ENCODE measurements at regions not wholly inside any gene's neighbourhood (a gene's known extent, or its start where the extent isn't known, plus 50 kb on each side); places are given as distances from the start of the nearest gene placed in this dataset.

GRCh38 chr10:130664526-130664925 lies 528.3 kb downstream of the GLRX3 start:
- POLR2A ChIA-PET = no interaction called here
- Mint-ChIP-seq H3K4me1 (ENCODE audit: low read depth) (no peaks in the 10 kb centered on the region), H3K9me3 (no peaks in the 10 kb centered on the region), H3K4me3 (no peak overlapping the region), H3K27me3 (no peaks in the 10 kb centered on the region), H3K27ac (no peak overlapping the region), H3K36me3 (no peaks in the 10 kb centered on the region)
- intact Hi-C loops (cut with micrococcal nuclease) = no loop called here
- CTCF ChIA-PET = no interaction called here
- no peak for DNase-seq

- POLR2A ChIA-PET = no interaction called here
- H3K4me1 Mint-ChIP-seq (ENCODE audit: low read depth) = no peaks in the 10 kb centered on the region
- no peaks in the 10 kb centered on the region for H3K27me3 Mint-ChIP-seq
Observed at GRCh38 chr10:130666215-130666614, 530.0 kb downstream of the GLRX3 start.

GRCh38 chr10:130686689-130687300 lies 550.6 kb downstream of the GLRX3 start:
- no peak for DNase-seq
- intact Hi-C loops (cut with micrococcal nuclease) = no loop called here
- Mint-ChIP-seq H3K27me3 (no peaks in the 10 kb centered on the region), H3K27ac (no peak overlapping the region), H3K4me1 (ENCODE audit: low read depth) (no peaks in the 10 kb centered on the region), H3K36me3 (no peaks in the 10 kb centered on the region), H3K9me3 (peaks cover 7% of the 10 kb centered on the region), H3K4me3 (no peak overlapping the region)
- POLR2A ChIA-PET = no interaction called here
- CTCF ChIA-PET = no interaction called here

More at GRCh38 chr10:130666215-130666614, 530.0 kb downstream of the GLRX3 start:
- peaks cover 2% of the 10 kb centered on the region for H3K9me3 Mint-ChIP-seq
- intact Hi-C loops (cut with micrococcal nuclease) = no loop called here
- no peak overlapping the region for H3K4me3 Mint-ChIP-seq
- no peak for DNase-seq
- H3K27ac Mint-ChIP-seq = no peak overlapping the region
- H3K36me3 Mint-ChIP-seq = no peaks in the 10 kb centered on the region
- CTCF ChIA-PET = no interaction called here

- Mint-ChIP-seq H3K27ac (no peak overlapping the region), H3K36me3 (no peaks in the 10 kb centered on the region), H3K27me3 (no peaks in the 10 kb centered on the region), H3K4me3 (no peak overlapping the region), H3K4me1 (ENCODE audit: low read depth) (no peaks in the 10 kb centered on the region), H3K9me3 (peaks cover 7% of the 10 kb centered on the region)
- DNase-seq = no peak
- intact Hi-C loops (cut with micrococcal nuclease) = no loop called here
- POLR2A ChIA-PET = no interaction called here
- CTCF ChIA-PET = no interaction called here
Observed at GRCh38 chr10:130687566-130687965, 551.4 kb downstream of the GLRX3 start.

GRCh38 chr10:130689743-130690626 lies 553.8 kb downstream of the GLRX3 start:
- intact Hi-C loops (cut with micrococcal nuclease) = no loop called here
- Mint-ChIP-seq H3K27me3 (no peaks in the 10 kb centered on the region), H3K4me1 (ENCODE audit: low read depth) (no peaks in the 10 kb centered on the region), H3K27ac (no peak overlapping the region), H3K9me3 (peaks cover 4% of the 10 kb centered on the region), H3K4me3 (no peak overlapping the region), H3K36me3 (no peaks in the 10 kb centered on the region)
- ChIA-PET POLR2A (no interaction called here), CTCF (no interaction called here)
- no peak for DNase-seq

- H3K9me3 Mint-ChIP-seq = no peaks in the 10 kb centered on the region
- H3K36me3 Mint-ChIP-seq = no peaks in the 10 kb centered on the region
- ChIA-PET CTCF (no interaction called here), POLR2A (no interaction called here)
- H3K4me3 Mint-ChIP-seq = no peak overlapping the region
- no peak overlapping the region for H3K27ac Mint-ChIP-seq
- no peaks in the 10 kb centered on the region for H3K4me1 Mint-ChIP-seq (ENCODE audit: low read depth)
- intact Hi-C loops (cut with micrococcal nuclease) = no loop called here
- H3K27me3 Mint-ChIP-seq = no peaks in the 10 kb centered on the region
- no peak for DNase-seq
Observed at GRCh38 chr10:130691776-130692175, 555.6 kb downstream of the GLRX3 start.

- Mint-ChIP-seq H3K27ac (no peak overlapping the region), H3K27me3 (no peaks in the 10 kb centered on the region), H3K4me3 (no peak overlapping the region), H3K36me3 (no peaks in the 10 kb centered on the region), H3K4me1 (ENCODE audit: low read depth) (no peaks in the 10 kb centered on the region), H3K9me3 (no peaks in the 10 kb centered on the region)
- ChIA-PET CTCF (no interaction called here), POLR2A (no interaction called here)
- intact Hi-C loops (cut with micrococcal nuclease) = no loop called here
- no peak for DNase-seq
Observed at GRCh38 chr10:130696870-130697269, 560.7 kb downstream of the GLRX3 start.

- H3K4me1 Mint-ChIP-seq (ENCODE audit: low read depth) = no peaks in the 10 kb centered on the region
- intact Hi-C loops (cut with micrococcal nuclease) = no loop called here
- POLR2A ChIA-PET = no interaction called here
- no peak for DNase-seq
- no peaks in the 10 kb centered on the region for H3K36me3 Mint-ChIP-seq
- H3K9me3 Mint-ChIP-seq = peaks cover 2% of the 10 kb centered on the region
- H3K27me3 Mint-ChIP-seq = peaks cover 1% of the 10 kb centered on the region
- H3K4me3 Mint-ChIP-seq = no peak overlapping the region
- H3K27ac Mint-ChIP-seq = no peak overlapping the region
- CTCF ChIA-PET = no interaction called here
Observed at GRCh38 chr10:130707389-130707979, 571.3 kb downstream of the GLRX3 start.

GRCh38 chr10:130708465-130709070 lies 572.4 kb downstream of the GLRX3 start:
- H3K36me3 Mint-ChIP-seq = no peaks in the 10 kb centered on the region
- H3K27me3 Mint-ChIP-seq = peaks cover 1% of the 10 kb centered on the region
- intact Hi-C loops (cut with micrococcal nuclease) = no loop called here
- POLR2A ChIA-PET = no interaction called here
- no peak overlapping the region for H3K27ac Mint-ChIP-seq
- H3K4me3 Mint-ChIP-seq = no peak overlapping the region
- H3K9me3 Mint-ChIP-seq = peaks cover 5% of the 10 kb centered on the region
- no peaks in the 10 kb centered on the region for H3K4me1 Mint-ChIP-seq (ENCODE audit: low read depth)
- no peak for DNase-seq
- CTCF ChIA-PET = no interaction called here

GRCh38 chr10:130709415-130709814 lies 573.2 kb downstream of the GLRX3 start:
- peaks cover 5% of the 10 kb centered on the region for H3K9me3 Mint-ChIP-seq
- peaks cover 1% of the 10 kb centered on the region for H3K27me3 Mint-ChIP-seq
- no peak overlapping the region for H3K27ac Mint-ChIP-seq
- no peaks in the 10 kb centered on the region for H3K36me3 Mint-ChIP-seq
- CTCF ChIA-PET = no interaction called here
- H3K4me3 Mint-ChIP-seq = no peak overlapping the region
- DNase-seq = no peak
- POLR2A ChIA-PET = no interaction called here
- H3K4me1 Mint-ChIP-seq (ENCODE audit: low read depth) = no peaks in the 10 kb centered on the region
- intact Hi-C loops (cut with micrococcal nuclease) = no loop called here

GRCh38 chr10:130711072-130711471 lies 574.9 kb downstream of the GLRX3 start:
- intact Hi-C loops (cut with micrococcal nuclease) = no loop called here
- no peaks in the 10 kb centered on the region for H3K36me3 Mint-ChIP-seq
- no peaks in the 10 kb centered on the region for H3K27me3 Mint-ChIP-seq
- DNase-seq = no peak
- no peak overlapping the region for H3K27ac Mint-ChIP-seq
- ChIA-PET POLR2A (no interaction called here), CTCF (no interaction called here)
- no peak overlapping the region for H3K4me3 Mint-ChIP-seq
- no peaks in the 10 kb centered on the region for H3K4me1 Mint-ChIP-seq (ENCODE audit: low read depth)
- H3K9me3 Mint-ChIP-seq = peaks cover 5% of the 10 kb centered on the region

GRCh38 chr10:130713135-130713534 lies 576.9 kb downstream of the GLRX3 start:
- H3K36me3 Mint-ChIP-seq = no peaks in the 10 kb centered on the region
- no peak overlapping the region for H3K4me3 Mint-ChIP-seq
- no peaks in the 10 kb centered on the region for H3K4me1 Mint-ChIP-seq (ENCODE audit: low read depth)
- intact Hi-C loops (cut with micrococcal nuclease) = no loop called here
- H3K27ac Mint-ChIP-seq = no peak overlapping the region
- H3K27me3 Mint-ChIP-seq = no peaks in the 10 kb centered on the region
- no peak for DNase-seq
- CTCF ChIA-PET = no interaction called here
- peaks cover 3% of the 10 kb centered on the region for H3K9me3 Mint-ChIP-seq
- POLR2A ChIA-PET = no interaction called here
